PC-9 (cell line): ENCODE measurements at regions not wholly inside any gene's neighbourhood (a gene's known extent, or its start where the extent isn't known, plus 50 kb on each side); places are given as distances from the start of the nearest gene placed in this dataset.
A peak's percentile ranks its signal among the peaks of the same experiment; 100 is the strongest.

Experiments used
- BruUV-seq: library from RNA; stranded (reverse); fragments of 400-500 nt; replicated peaks from 2 replicates; lab custom pipeline; 2021; lab: Mats Ljungman, UMichigan
- CTCF ChIA-PET: fragments of 300-600 bp; sonication (Branson Sonifier 250); formaldehyde crosslinking; loops from one replicate; lab custom pipeline; 2022; ENCODE audit warnings: antibody characterized with exemption; lab: Charles Lee
- POLR2A ChIA-PET: fragments of 300-600 bp; sonication (Branson Sonifier 250); formaldehyde crosslinking; loops from one replicate; lab custom pipeline; 2022; ENCODE audit warnings: antibody characterized with exemption; ENCODE audit not compliant: unreplicated experiment; lab: Charles Lee
- DNase-seq, 2 experiments: peaks; one replicate each; pipeline versions ENCODE4 v3.0.0 to v3.0.0-alpha.2; 2015 to 2022; ENCODE audit warnings: mixed read lengths in 1 of 2
- H2AFZ ChIP-seq: fragments of 200-600 bp; sonication (generic); 2 replicates; pipeline ENCODE4 v1.8.1; 2017; ENCODE audit warnings: antibody characterized with exemption
- H3F3A ChIP-seq: fragments of 200-600 bp; sonication (generic); 2 replicates; pipeline ENCODE4 v1.8.1; 2017; ENCODE audit warnings: antibody characterized with exemption, mild to moderate bottlenecking, low read depth; ENCODE audit not compliant: insufficient read depth
- H3K27ac ChIP-seq: fragments of 200-600 bp; sonication (generic); 2 replicates; pipeline ENCODE4 v1.6.1; 2016; ENCODE audit warnings: mixed run types
- H3K27me3 ChIP-seq: fragments of 200-600 bp; sonication (generic); 2 replicates; pipeline ENCODE4 v1.6.1; 2016; ENCODE audit warnings: low read depth, mixed run types; ENCODE audit not compliant: insufficient read depth
- H3K36me3 ChIP-seq: fragments of 200-600 bp; sonication (generic); 2 replicates; pipeline ENCODE4 v1.6.1; 2016; ENCODE audit warnings: low read depth, mixed run types
- H3K4me1 ChIP-seq: fragments of 200-600 bp; sonication (generic); replicated peaks from 2 replicates; pipeline ENCODE4 v1.6.1; 2016; ENCODE audit warnings: mixed run types; ENCODE audit not compliant: insufficient read depth
- H3K4me2 ChIP-seq: fragments of 200-600 bp; sonication (generic); 2 replicates; pipeline ENCODE4 v1.6.1; 2017; ENCODE audit warnings: mixed run types
- H3K4me3 ChIP-seq: fragments of 200-600 bp; sonication (generic); 2 replicates; pipeline ENCODE4 v1.6.1; 2016; ENCODE audit warnings: mixed run types
- H3K79me2 ChIP-seq: fragments of 200-600 bp; sonication (generic); 2 replicates; pipeline ENCODE4 v1.6.1; 2017; ENCODE audit warnings: low read depth, mixed run types
- H3K9me2 ChIP-seq: fragments of 200-600 bp; sonication (generic); 2 replicates; pipeline ENCODE4 v1.8.1; 2017; ENCODE audit warnings: mild to moderate bottlenecking; ENCODE audit not compliant: insufficient read depth
- H3K9me3 ChIP-seq: fragments of 200-600 bp; sonication (generic); 2 replicates; pipeline ENCODE4 v1.8.1; 2016; ENCODE audit warnings: low read depth; ENCODE audit not compliant: insufficient read depth
- H4K20me1 ChIP-seq: fragments of 200-600 bp; sonication (generic); 2 replicates; pipeline ENCODE4 v1.8.1; 2017; ENCODE audit not compliant: insufficient read depth
- EZH2 ChIP-seq: fragments of 200-600 bp; sonication (generic); IDR thresholded peaks from 2 replicates; pipeline ENCODE4 v1.8.0; 2017; ENCODE audit warnings: antibody characterized with exemption, low read depth
- intact Hi-C: fragments of 100-400 bp; cut with micrococcal nuclease; formaldehyde crosslinking; loops from one replicate; pipeline ENCODE4 v1.10.0; 2022; ENCODE audit not compliant: unreplicated experiment
- TF ChIP-seq, protein P1 (sequence below): fragments of 200-600 bp; sonication (generic); conservative IDR thresholded peaks from 2 replicates; pipeline ENCODE4 v1.6.1; 2017; ENCODE audit warnings: mixed run types, antibody characterized with exemption, mild to moderate bottlenecking, moderate library complexity

DNA sequence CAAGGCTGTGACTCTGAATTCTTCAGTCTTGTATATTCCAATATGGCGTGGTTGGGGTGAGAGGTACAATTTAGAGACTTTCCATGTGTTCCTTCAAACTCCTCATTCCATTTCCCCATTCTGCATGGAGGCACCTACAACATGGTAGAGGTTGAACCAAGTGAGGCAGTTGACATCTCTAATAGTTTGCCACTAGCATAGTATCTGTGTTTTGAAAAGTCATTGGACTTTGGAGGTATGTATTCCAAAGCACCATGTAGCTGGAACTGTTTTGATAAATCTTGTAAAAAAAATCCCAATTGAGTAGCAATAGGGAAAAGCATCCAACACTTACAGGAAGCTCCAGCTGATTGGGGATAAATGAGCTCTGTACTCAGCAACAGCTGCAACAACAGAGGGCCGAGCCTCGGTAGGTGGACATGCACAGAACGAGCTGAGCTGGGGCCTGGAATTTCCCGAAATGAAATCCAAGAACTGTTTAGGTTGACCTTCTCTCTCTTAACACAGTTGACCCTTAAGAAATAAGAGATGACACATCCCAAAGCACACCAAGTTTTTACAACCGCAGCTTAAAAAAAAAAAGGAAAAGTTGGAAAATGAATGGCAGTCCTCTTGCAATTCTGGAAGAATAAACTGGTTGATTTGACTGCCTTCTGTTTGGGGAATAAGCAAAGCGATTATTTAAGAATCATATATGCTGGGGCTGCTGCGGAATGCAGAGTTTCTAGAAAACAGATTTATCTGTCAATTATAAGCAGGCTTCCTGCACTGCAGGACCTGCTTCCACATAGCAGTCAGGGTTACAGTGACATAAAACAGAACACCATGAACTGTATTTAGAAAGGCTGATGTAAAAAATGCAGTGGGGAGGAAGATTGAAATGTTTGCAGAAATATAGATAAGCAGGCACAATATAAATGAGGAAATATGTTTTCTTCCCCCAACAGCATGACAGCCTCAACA lies 194.6 kb upstream of the KRR1 start:
- no peak overlapping the region for H2AFZ ChIP-seq
- TF ChIP-seq EZH2, result no peak
- H3K27ac ChIP-seq, result no peak overlapping the region
- H3K4me3 ChIP-seq, result no peak overlapping the region
- no peak overlapping the region for H3K4me2 ChIP-seq
- no peaks in the 10 kb centered on the region; the same call in 1 of the 2 replicates for H3K9me3 ChIP-seq
- H3K27me3 ChIP-seq, result no peaks in the 10 kb centered on the region
- DNase-seq, result peak in 1 of 2 experiments; percentile 46
- H3K36me3 ChIP-seq, result no peaks in the 10 kb centered on the region
- 0 out of 2 replicates have a peak, but pooled peaks cover 7% of the 10 kb centered on the region for H3K9me2 ChIP-seq
- intact Hi-C loops, result no loop called here
- H3K4me1 ChIP-seq, result peaks cover 8% of the 10 kb centered on the region
- no peaks in the 10 kb centered on the region for H3K79me2 ChIP-seq
- no TSS peak for BruUV-seq
- H4K20me1 ChIP-seq, result no peaks in the 10 kb centered on the region
- peaks cover 5% of the 10 kb centered on the region; the same call in 1 of the 2 replicates for H3F3A ChIP-seq
- CTCF ChIA-PET, result interaction anchor here (0.6 kb wide), 1 partner anchor 262 kb away, joined by 4 read pairs; no protein-coding TSS in a partner anchor
- POLR2A ChIA-PET, result no interaction called here

- no peak overlapping the region for H3K4me2 ChIP-seq
- no peak overlapping the region for H3K27ac ChIP-seq
These were observed 193.3 kb upstream of the KRR1 start for GRCh38 chr12:75704664-75705063.

GRCh38 chr12:75704208-75704607 lies 192.8 kb upstream of the KRR1 start:
- Histone ChIP-seq H3K79me2 (no peaks in the 10 kb centered on the region), H3K36me3 (no peaks in the 10 kb centered on the region), H3F3A (peaks cover 5% of the 10 kb centered on the region; the same call in 1 of the 2 replicates), H4K20me1 (no peaks in the 10 kb centered on the region), H3K9me2 (0 out of 2 replicates have a peak, but pooled peaks cover 10% of the 10 kb centered on the region), H3K4me2 (no peak overlapping the region), H3K27me3 (no peaks in the 10 kb centered on the region), H3K4me1 (peaks cover 8% of the 10 kb centered on the region), H2AFZ (no peak overlapping the region), H3K4me3 (no peak overlapping the region), H3K9me3 (no peaks in the 10 kb centered on the region; the same call in 1 of the 2 replicates), H3K27ac (no peak overlapping the region)
- POLR2A ChIA-PET, result no interaction called here
- TF ChIP-seq, protein P1, sequence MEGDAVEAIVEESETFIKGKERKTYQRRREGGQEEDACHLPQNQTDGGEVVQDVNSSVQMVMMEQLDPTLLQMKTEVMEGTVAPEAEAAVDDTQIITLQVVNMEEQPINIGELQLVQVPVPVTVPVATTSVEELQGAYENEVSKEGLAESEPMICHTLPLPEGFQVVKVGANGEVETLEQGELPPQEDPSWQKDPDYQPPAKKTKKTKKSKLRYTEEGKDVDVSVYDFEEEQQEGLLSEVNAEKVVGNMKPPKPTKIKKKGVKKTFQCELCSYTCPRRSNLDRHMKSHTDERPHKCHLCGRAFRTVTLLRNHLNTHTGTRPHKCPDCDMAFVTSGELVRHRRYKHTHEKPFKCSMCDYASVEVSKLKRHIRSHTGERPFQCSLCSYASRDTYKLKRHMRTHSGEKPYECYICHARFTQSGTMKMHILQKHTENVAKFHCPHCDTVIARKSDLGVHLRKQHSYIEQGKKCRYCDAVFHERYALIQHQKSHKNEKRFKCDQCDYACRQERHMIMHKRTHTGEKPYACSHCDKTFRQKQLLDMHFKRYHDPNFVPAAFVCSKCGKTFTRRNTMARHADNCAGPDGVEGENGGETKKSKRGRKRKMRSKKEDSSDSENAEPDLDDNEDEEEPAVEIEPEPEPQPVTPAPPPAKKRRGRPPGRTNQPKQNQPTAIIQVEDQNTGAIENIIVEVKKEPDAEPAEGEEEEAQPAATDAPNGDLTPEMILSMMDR, result no peak
- TF ChIP-seq EZH2, result no peak
- DNase-seq, result no peak
- no TSS peak for BruUV-seq
- CTCF ChIA-PET, result no interaction called here
- intact Hi-C loops, result no loop called here

More at GRCh38 chr12:75704664-75705063, 193.3 kb upstream of the KRR1 start:
- H3K27me3 ChIP-seq, result no peaks in the 10 kb centered on the region
- peaks cover 5% of the 10 kb centered on the region; the same call in 1 of the 2 replicates for H3F3A ChIP-seq
- no peak overlapping the region for H3K4me3 ChIP-seq
- H4K20me1 ChIP-seq, result no peaks in the 10 kb centered on the region
- ChIA-PET POLR2A (no interaction called here), CTCF (no interaction called here)
- H3K36me3 ChIP-seq, result no peaks in the 10 kb centered on the region
- no TSS peak for BruUV-seq
- TF ChIP-seq, protein P1, result no peak
- no peak for TF ChIP-seq EZH2
- H3K4me1 ChIP-seq, result peaks cover 8% of the 10 kb centered on the region
- intact Hi-C loops, result no loop called here
- H3K9me2 ChIP-seq, result 0 out of 2 replicates have a peak, but pooled peaks cover 10% of the 10 kb centered on the region
- DNase-seq, result no peak
- no peaks in the 10 kb centered on the region; the same call in 1 of the 2 replicates for H3K9me3 ChIP-seq
- H3K79me2 ChIP-seq, result no peaks in the 10 kb centered on the region
- H2AFZ ChIP-seq, result no peak overlapping the region
